ENCODE measurements at regions not wholly inside any gene's neighbourhood (a gene's known extent, or its start where the extent isn't known, plus 50 kb on each side); places are given as distances from the start of the nearest gene placed in this dataset.

DNA sequence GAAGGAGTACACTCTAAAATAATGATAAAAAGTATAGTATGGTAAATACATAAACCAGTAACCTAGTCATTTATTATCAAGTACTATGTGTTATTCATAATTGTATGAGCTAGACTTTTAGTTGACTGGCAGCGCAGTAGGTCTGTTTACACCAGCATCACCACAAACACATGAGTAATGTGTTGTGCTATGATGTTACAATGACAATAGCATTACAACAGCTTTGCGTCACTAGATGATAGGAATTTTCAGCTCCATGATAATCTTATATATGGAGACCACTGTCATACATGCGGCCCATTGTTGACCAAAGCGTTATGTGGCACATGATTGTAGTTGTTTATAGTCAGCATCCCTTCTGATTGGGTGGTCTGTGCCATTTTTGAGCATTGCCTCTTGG is 138.9 kb upstream of the UBE2E1 start:
- no peaks in the 10 kb centered on the region; the same call in 1 of the 2 replicates for H3K9me3 ChIP-seq (ENCODE audit: control insufficient read depth, insufficient read depth, low read length)
- ChIA-PET CTCF (no interaction called here), POLR2A (no interaction called here)
- no peaks in the 10 kb centered on the region for H3K27me3 ChIP-seq (ENCODE audit: control insufficient read depth, insufficient read depth, low read length)
- no peak overlapping the region for H3K27ac ChIP-seq (ENCODE audit: low read depth, low read length)
- TF ChIP-seq, protein P1, sequence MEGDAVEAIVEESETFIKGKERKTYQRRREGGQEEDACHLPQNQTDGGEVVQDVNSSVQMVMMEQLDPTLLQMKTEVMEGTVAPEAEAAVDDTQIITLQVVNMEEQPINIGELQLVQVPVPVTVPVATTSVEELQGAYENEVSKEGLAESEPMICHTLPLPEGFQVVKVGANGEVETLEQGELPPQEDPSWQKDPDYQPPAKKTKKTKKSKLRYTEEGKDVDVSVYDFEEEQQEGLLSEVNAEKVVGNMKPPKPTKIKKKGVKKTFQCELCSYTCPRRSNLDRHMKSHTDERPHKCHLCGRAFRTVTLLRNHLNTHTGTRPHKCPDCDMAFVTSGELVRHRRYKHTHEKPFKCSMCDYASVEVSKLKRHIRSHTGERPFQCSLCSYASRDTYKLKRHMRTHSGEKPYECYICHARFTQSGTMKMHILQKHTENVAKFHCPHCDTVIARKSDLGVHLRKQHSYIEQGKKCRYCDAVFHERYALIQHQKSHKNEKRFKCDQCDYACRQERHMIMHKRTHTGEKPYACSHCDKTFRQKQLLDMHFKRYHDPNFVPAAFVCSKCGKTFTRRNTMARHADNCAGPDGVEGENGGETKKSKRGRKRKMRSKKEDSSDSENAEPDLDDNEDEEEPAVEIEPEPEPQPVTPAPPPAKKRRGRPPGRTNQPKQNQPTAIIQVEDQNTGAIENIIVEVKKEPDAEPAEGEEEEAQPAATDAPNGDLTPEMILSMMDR (IDR thresholded peaks at IDR 0.05; ENCODE audit: low read depth, low read length) = no peak
- DNase-seq (ENCODE audit: low read depth, low spot score) = no peak
- H3K4me3 ChIP-seq (ENCODE audit: low read depth, low read length) = no peak overlapping the region

DNA sequence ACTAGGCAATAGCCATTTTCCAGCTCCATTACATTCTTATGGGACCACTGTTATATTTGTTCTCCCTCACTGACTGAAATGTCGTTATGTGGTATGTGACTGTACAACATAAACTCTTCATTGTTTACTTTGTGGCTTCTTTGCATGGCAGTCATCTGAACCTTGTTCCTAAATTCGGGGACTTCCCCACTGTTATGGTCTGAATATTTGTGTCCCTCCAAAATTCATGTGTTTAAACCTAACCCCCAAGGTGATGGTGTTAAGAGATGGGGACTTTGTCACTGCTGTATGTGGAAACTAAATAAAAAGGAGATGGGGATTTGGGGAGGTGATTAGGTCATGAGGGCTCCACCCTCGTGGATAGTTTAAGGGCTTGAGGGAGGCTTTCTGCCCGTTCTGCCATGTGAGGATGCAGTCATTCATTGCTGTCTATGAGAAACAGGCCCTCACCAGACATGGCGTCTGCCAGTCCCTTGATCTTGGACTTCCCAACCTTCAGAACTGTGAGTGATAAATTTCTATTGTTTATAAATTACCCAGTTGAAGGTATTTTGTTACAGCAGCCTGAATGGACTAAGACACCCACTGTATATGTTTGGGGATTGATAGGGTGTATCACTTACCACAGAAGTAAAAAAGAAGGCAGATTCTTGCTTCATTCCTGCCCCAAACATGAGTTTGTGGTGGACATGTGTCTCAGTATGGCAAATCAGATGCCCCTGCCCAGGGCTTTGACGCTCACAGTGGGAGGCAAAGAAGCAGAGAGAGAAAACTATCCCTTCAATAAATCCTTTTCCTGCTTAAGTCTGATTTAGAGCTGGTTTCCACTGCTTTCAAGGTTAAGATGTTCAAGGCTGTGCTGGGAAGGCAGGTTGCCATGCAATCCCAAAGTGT is 138.0 kb upstream of the UBE2E1 start:
- Histone ChIP-seq H3K9me3 (ENCODE audit: control insufficient read depth, insufficient read depth, low read length) (no peaks in the 10 kb centered on the region; the same call in 1 of the 2 replicates), H3K4me3 (ENCODE audit: low read depth, low read length) (no peak overlapping the region), H3K27ac (ENCODE audit: low read depth, low read length) (peak overlapping the region; percentile 69), H3K27me3 (ENCODE audit: control insufficient read depth, insufficient read depth, low read length) (no peaks in the 10 kb centered on the region)
- TF ChIP-seq, protein P1 (IDR thresholded peaks at IDR 0.05; ENCODE audit: low read depth, low read length) = no peak
- CTCF ChIA-PET = no interaction called here
- no peak for DNase-seq (ENCODE audit: low read depth, low spot score)
- POLR2A ChIA-PET = interaction anchor here (0.7 to 1.1 kb wide), 2 partner anchors 56 to 249 kb away, joined by 3 to 4 read pairs; partner anchors contain the start of genes NKIRAS1 and RPL15

DNA sequence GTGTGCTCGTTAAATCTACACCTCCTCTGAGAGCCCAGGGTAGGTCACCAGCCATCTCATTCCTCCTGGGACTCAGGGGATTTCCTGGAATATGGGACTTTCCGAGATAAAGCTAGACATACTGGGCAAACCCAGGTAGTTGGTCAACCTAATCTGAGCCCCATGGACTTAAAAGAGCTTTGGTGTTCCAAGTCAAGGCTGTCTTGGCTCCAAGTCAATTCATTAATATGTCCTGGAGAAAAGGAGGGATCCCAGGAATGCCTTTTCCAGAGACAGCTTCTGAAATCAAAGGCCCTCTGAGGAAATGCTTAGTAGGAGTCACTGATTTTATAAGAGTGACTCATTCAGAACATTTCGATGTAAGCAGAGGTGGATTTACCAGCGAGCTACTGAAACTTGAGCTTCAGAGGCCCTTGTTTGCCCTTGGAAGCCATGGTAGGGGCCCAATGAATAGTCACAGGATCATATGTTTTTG is 137.3 kb upstream of the UBE2E1 start:
- CTCF ChIA-PET = interaction anchor here (0.6 kb wide), 1 partner anchor 38 kb away, joined by 7 read pairs; no protein-coding TSS in a partner anchor
- H3K27ac ChIP-seq (ENCODE audit: low read depth, low read length) = peak overlapping the region; percentile 69

DNA sequence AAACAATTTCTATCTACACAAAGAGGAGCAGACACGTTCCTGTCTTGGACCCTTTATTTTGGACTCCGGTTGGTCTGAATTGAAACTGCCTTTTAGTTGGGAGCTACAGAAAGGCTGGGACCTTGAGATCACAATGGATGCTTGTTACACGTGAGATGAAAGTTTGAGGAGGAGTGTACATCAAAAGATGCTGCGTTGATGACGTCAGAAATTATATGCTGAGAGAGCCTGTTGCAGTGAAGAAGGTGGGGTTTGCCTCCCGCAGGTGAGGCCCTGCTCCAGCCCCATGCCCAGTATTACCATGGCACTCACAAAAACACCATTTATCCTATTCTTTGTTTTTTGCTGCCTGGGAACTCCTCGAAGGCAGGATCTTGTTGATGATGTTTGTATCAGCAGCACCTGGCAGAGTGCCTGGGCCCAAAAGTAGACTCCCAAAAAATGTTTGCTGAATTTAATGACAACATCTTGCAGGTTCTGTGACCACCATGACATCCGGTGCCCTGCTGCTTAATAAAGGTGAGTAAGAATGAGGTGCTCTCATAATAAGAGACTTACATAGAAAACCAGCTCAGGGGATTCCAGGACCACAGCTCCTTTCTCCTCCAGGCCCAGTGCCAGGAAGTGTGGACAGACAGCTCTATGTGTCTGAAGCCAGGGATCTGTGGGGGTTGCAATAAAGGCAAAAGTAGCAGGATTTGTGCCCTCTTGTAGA is 136.1 kb upstream of the UBE2E1 start:
- Histone ChIP-seq H3K4me3 (ENCODE audit: low read depth, low read length) (no peak overlapping the region), H3K27me3 (ENCODE audit: control insufficient read depth, insufficient read depth, low read length) (no peaks in the 10 kb centered on the region), H3K27ac (ENCODE audit: low read depth, low read length) (no peak overlapping the region), H3K9me3 (ENCODE audit: control insufficient read depth, insufficient read depth, low read length) (no peaks in the 10 kb centered on the region; the same call in 1 of the 2 replicates)
- ChIA-PET POLR2A (no interaction called here), CTCF (no interaction called here)
- TF ChIP-seq, protein P1 (IDR thresholded peaks at IDR 0.05; ENCODE audit: low read depth, low read length) = no peak
- no peak for DNase-seq (ENCODE audit: low read depth, low spot score)

More for the DNA sequence above, 137.3 kb upstream of the UBE2E1 start:
- no peak overlapping the region for H3K4me3 ChIP-seq (ENCODE audit: low read depth, low read length)
- H3K27me3 ChIP-seq (ENCODE audit: control insufficient read depth, insufficient read depth, low read length) = no peaks in the 10 kb centered on the region
- TF ChIP-seq, protein P1 (IDR thresholded peaks at IDR 0.05; ENCODE audit: low read depth, low read length) = no peak
- DNase-seq (ENCODE audit: low read depth, low spot score) = peak; percentile 60
- POLR2A ChIA-PET = interaction anchor here (0.7 to 1.1 kb wide), 2 partner anchors 56 to 248 kb away, joined by 3 to 4 read pairs; partner anchors contain the start of genes NKIRAS1 and RPL15
- no peaks in the 10 kb centered on the region; the same call in 1 of the 2 replicates for H3K9me3 ChIP-seq (ENCODE audit: control insufficient read depth, insufficient read depth, low read length)

Measured in AG04450 (cell line).